K562 (cell line): ENCODE measurements at regions not wholly inside any gene's neighbourhood (a gene's known extent, or its start where the extent isn't known, plus 50 kb on each side); places are given as distances from the start of the nearest gene placed in this dataset.

Experiments used
- BMI1 ChIP-seq: fragments of 150-350 bp; IDR thresholded peaks from 2 replicates; pipeline ENCODE4 v1.6.1; 2014; ENCODE audit warnings: low read length
- ELF2 ChIP-seq: fragments of 250-450 bp; sonication (Bioruptor Pico); IDR thresholded peaks from 2 replicates; pipeline ENCODE4 v1.5.0; 2021; ENCODE audit warnings: mild to moderate bottlenecking
- ELK1 ChIP-seq: sonication (generic); formaldehyde crosslinking; IDR thresholded peaks from 2 replicates; pipeline ENCODE4 v1.8.1; 2022; ENCODE audit warnings: missing genetic modification reagents
- KLF6 ChIP-seq: fragments of 250-450 bp; sonication (Bioruptor Pico); IDR thresholded peaks from 2 replicates; pipeline ENCODE4 v1.4.0; 2020; ENCODE audit warnings: mild to moderate bottlenecking, moderate library complexity, borderline replicate concordance
- MBD1 ChIP-seq: fragments of 250-450 bp; sonication (Bioruptor Pico); IDR thresholded peaks from 2 replicates; pipeline ENCODE4 v1.8.0; 2022; ENCODE audit warnings: inconsistent platforms
- NFYB ChIP-seq: IDR thresholded peaks from 2 replicates; pipeline ENCODE4 v1.6.1; 2011; ENCODE audit warnings: mild to moderate bottlenecking, moderate library complexity; ENCODE audit not compliant: insufficient read length; ENCODE audit errors: extremely low read depth
- RAD51 ChIP-seq: fragments of 450-650 bp; IDR thresholded peaks from 2 replicates; pipeline ENCODE4 v1.7.1; 2016; ENCODE audit warnings: low read depth, mild to moderate bottlenecking, borderline replicate concordance
- RFX1 ChIP-seq: fragments of 450-650 bp; IDR thresholded peaks from 2 replicates; pipeline ENCODE4 v1.6.1; 2016; ENCODE audit warnings: mild to moderate bottlenecking, moderate library complexity
- SAP30 ChIP-seq: fragments of 200-600 bp; sonication (generic); IDR thresholded peaks from 2 replicates; pipeline ENCODE4 v1.6.1; 2012; ENCODE audit warnings: borderline replicate concordance, low read depth, mild to moderate bottlenecking, moderate library complexity, low read length, control low read depth, inconsistent platforms; ENCODE audit not compliant: insufficient read depth, poor library complexity, severe bottlenecking
- VEZF1 ChIP-seq: fragments of 200-800 bp; sonication (Bioruptor generic); IDR thresholded peaks from 2 replicates; pipeline ENCODE4 v1.6.1; 2017; ENCODE audit warnings: missing genetic modification characterization, missing compliant biosample characterization
- WHSC1 ChIP-seq: IDR thresholded peaks from one replicate; pipeline ENCODE4 v1.6.1; 2012; ENCODE audit warnings: low read length, control low read depth, inconsistent platforms
- ZBTB7A ChIP-seq: IDR thresholded peaks from 2 replicates; pipeline ENCODE4 v1.6.1; 2011; ENCODE audit warnings: low read depth, mild to moderate bottlenecking, low read length, moderate library complexity, borderline replicate concordance; ENCODE audit not compliant: control insufficient read depth
- ZC3H11A ChIP-seq: IDR thresholded peaks from 2 replicates; pipeline ENCODE4 v1.6.1; 2012; ENCODE audit warnings: low read depth, low read length, improper control_type of control experiment
- ZNF449 ChIP-seq: fragments of 250-450 bp; sonication (Bioruptor Pico); IDR thresholded peaks from 2 replicates; pipeline ENCODE4 v1.8.0; 2022; ENCODE audit warnings: moderate library complexity, mild to moderate bottlenecking, inconsistent platforms
- ZNF639 ChIP-seq, 2 experiments: fragments of 200-800 bp in 1 of 2; sonication (Bioruptor generic) in 1 of 2; sonication (generic) in 1 of 2; formaldehyde crosslinking in 1 of 2; IDR thresholded peaks in 1 of 2; conservative IDR thresholded peaks in 1 of 2; 2 replicates each; pipeline versions ENCODE4 v1.5.0 to v1.6.1; 2016 to 2020; ENCODE audit warnings: missing compliant biosample characterization in 1 of 2, missing genetic modification characterization in 1 of 2, missing genetic modification reagents in 1 of 2
- ZNF785 ChIP-seq: fragments of 250-450 bp; sonication (Bioruptor Pico); IDR thresholded peaks from 2 replicates; pipeline ENCODE4 v1.4.0; 2020; ENCODE audit warnings: mild to moderate bottlenecking
- ZSCAN29 ChIP-seq: fragments of 450-650 bp; IDR thresholded peaks from 2 replicates; pipeline ENCODE4 v1.6.1; 2017

GRCh38 chr22:22730655-22731373 lies 86.4 kb downstream of the GGTLC2 start (continued):
- no peak for TF ChIP-seq VEZF1 (CRISPR knock-in tag)
- no peak for TF ChIP-seq ZC3H11A
- TF ChIP-seq ZNF449 (CRISPR knock-in tag) = no peak
- TF ChIP-seq ELF2 (CRISPR knock-in tag) = no peak
- TF ChIP-seq MBD1 = no peak
- TF ChIP-seq RAD51 = no peak
- TF ChIP-seq ZSCAN29 = no peak
- TF ChIP-seq KLF6 = no peak
- TF ChIP-seq SAP30 = no peak
- TF ChIP-seq ZNF639 (CRISPR knock-in tag; conservative IDR thresholded peaks at IDR 0.05 in 1 of 2, IDR thresholded peaks at IDR 0.05 in 1 of 2) = peak in 1 of 2 experiments; percentile 94; a peak in 2 of 4 replicates
- TF ChIP-seq NFYB = no peak
- TF ChIP-seq RFX1 = no peak
- TF ChIP-seq ZNF785 (CRISPR knock-in tag) = no peak
- TF ChIP-seq ELK1 (CRISPR knock-in tag) = no peak
- no peak for TF ChIP-seq ZBTB7A
- no peak for TF ChIP-seq WHSC1
- no peak for TF ChIP-seq BMI1
